Endodermal cell (in vitro differentiated cells): ENCODE measurements at regions not wholly inside any gene's neighbourhood (a gene's known extent, or its start where the extent isn't known, plus 50 kb on each side); places are given as distances from the start of the nearest gene placed in this dataset.

Experiments
- DNase-seq: peaks from one replicate; pipeline ENCODE4 v3.0.0-alpha.2; 2017
- H3K27ac ChIP-seq: 2 replicates; pipeline ENCODE4 v1.5.1; 2013; ENCODE audit warnings: mild to moderate bottlenecking, low read depth, low read length, moderate library complexity
- H3K27me3 ChIP-seq: 2 replicates; pipeline ENCODE4 v1.6.1; 2013; ENCODE audit warnings: mild to moderate bottlenecking, low read length, moderate library complexity; ENCODE audit not compliant: insufficient read depth, control insufficient read depth, poor library complexity, severe bottlenecking
- H3K36me3 ChIP-seq: 2 replicates; pipeline ENCODE4 v1.7.0; 2013; ENCODE audit warnings: mild to moderate bottlenecking, low read length, moderate library complexity; ENCODE audit not compliant: control insufficient read depth, insufficient read depth
- H3K4me1 ChIP-seq: one replicate; pipeline ENCODE4 v1.7.0; 2013; ENCODE audit warnings: low read length; ENCODE audit not compliant: control insufficient read depth, insufficient read depth
- H3K4me3 ChIP-seq: 2 replicates; pipeline ENCODE4 v1.5.1; 2013; ENCODE audit warnings: mild to moderate bottlenecking, low read length, moderate library complexity
- H3K9ac ChIP-seq: 2 replicates; pipeline ENCODE4 v1.6.1; 2013; ENCODE audit warnings: mild to moderate bottlenecking, low read length, moderate library complexity; ENCODE audit not compliant: poor library complexity, severe bottlenecking; ENCODE audit errors: extremely low read depth
- H3K9me3 ChIP-seq: 2 replicates; pipeline ENCODE4 v1.6.1; 2013; ENCODE audit warnings: mild to moderate bottlenecking, low read length, moderate library complexity; ENCODE audit not compliant: control insufficient read depth
- H3K27ac Mint-ChIP-seq: 2 replicates; pipeline ENCODE4 v1.8.0; 2020; ENCODE audit warnings: mixed read lengths
- H3K27me3 Mint-ChIP-seq: 2 replicates; pipeline ENCODE4 v1.8.0; 2021; ENCODE audit warnings: mild to moderate bottlenecking, mixed read lengths; ENCODE audit not compliant: insufficient read depth
- H3K36me3 Mint-ChIP-seq: 2 replicates; pipeline ENCODE4 v1.8.0; 2020; ENCODE audit warnings: low read depth, mixed read lengths
- H3K4me1 Mint-ChIP-seq: 2 replicates; pipeline ENCODE4 v1.8.0; 2020; ENCODE audit warnings: mixed read lengths
- H3K4me3 Mint-ChIP-seq: 2 replicates; pipeline ENCODE4 v1.8.0; 2020; ENCODE audit warnings: mild to moderate bottlenecking, moderate library complexity, mixed read lengths
- H3K9me3 Mint-ChIP-seq: 2 replicates; pipeline ENCODE4 v1.8.0; 2020; ENCODE audit warnings: mild to moderate bottlenecking, mixed read lengths
- CTCF ChIP-seq: fragments of 200-600 bp; sonication (generic); conservative IDR thresholded peaks from 2 replicates; pipeline ENCODE4 v1.5.0; 2021; ENCODE audit warnings: antibody characterized with exemption, mild to moderate bottlenecking
- WGBS, 2 experiments: methylation state at CpG; one replicate each; pipeline versions ENCODE4 v1.1.5 to v1.1.7; 2013; ENCODE audit warnings: missing lambda C conversion rate in 2 of 2, mixed read lengths in 1 of 2; ENCODE audit not compliant: insufficient coverage in 1 of 2, insufficient read length in 1 of 2; 5-methylcytosine and 5-hydroxymethylcytosine counted together

GRCh38 chr5:142215915-142216681 lies 107.5 kb downstream of the NDFIP1 start:
- Mint-ChIP-seq H3K9me3 (no peaks in the 10 kb centered on the region), H3K36me3 (no peaks in the 10 kb centered on the region), H3K27ac (no peak overlapping the region), H3K4me3 (no peak overlapping the region), H3K4me1 (peaks cover 19% of the 10 kb centered on the region), H3K27me3 (no peaks in the 10 kb centered on the region)
- WGBS, 2 experiments, result 90 to 100% methylated on average over 2 to 14 of the region's 14 CpGs
- no peak for DNase-seq
- Histone ChIP-seq H3K9ac (no peak overlapping the region), H3K36me3 (no peaks in the 10 kb centered on the region), H3K27me3 (no peaks in the 10 kb centered on the region), H3K27ac (no peak overlapping the region), H3K4me1 (no peaks in the 10 kb centered on the region), H3K4me3 (no peak overlapping the region), H3K9me3 (no peaks in the 10 kb centered on the region)
- no peak for TF ChIP-seq CTCF

GRCh38 chr5:142213077-142213476 lies 104.5 kb downstream of the NDFIP1 start:
- no peak overlapping the region for H3K9ac ChIP-seq
- WGBS, 2 experiments, result 92% methylated on average over 2 of the region's 2 CpGs; no CpG with 5 or more reads in 1 of the 2 experiments
- H3K4me1 ChIP-seq, result no peaks in the 10 kb centered on the region
- no peak overlapping the region for H3K4me3 ChIP-seq
- H3K36me3 Mint-ChIP-seq, result no peaks in the 10 kb centered on the region
- no peak overlapping the region for H3K4me3 Mint-ChIP-seq
- no peaks in the 10 kb centered on the region for H3K27me3 Mint-ChIP-seq
- H3K27ac ChIP-seq, result no peak overlapping the region
- H3K27me3 ChIP-seq, result no peaks in the 10 kb centered on the region
- DNase-seq, result no peak
- H3K36me3 ChIP-seq, result no peaks in the 10 kb centered on the region
- TF ChIP-seq CTCF, result no peak
- H3K9me3 ChIP-seq, result no peaks in the 10 kb centered on the region
- H3K27ac Mint-ChIP-seq, result no peak overlapping the region
- no peaks in the 10 kb centered on the region for H3K9me3 Mint-ChIP-seq
- H3K4me1 Mint-ChIP-seq, result peaks cover 18% of the 10 kb centered on the region

- no peak for TF ChIP-seq CTCF
- Mint-ChIP-seq H3K4me3 (no peak overlapping the region), H3K27me3 (no peaks in the 10 kb centered on the region), H3K9me3 (no peaks in the 10 kb centered on the region), H3K27ac (peak overlapping the region; percentile 26), H3K36me3 (no peaks in the 10 kb centered on the region), H3K4me1 (peaks cover 18% of the 10 kb centered on the region)
- Histone ChIP-seq H3K9ac (no peak overlapping the region), H3K27ac (no peak overlapping the region), H3K4me1 (no peaks in the 10 kb centered on the region), H3K4me3 (no peak overlapping the region), H3K27me3 (no peaks in the 10 kb centered on the region), H3K9me3 (no peaks in the 10 kb centered on the region), H3K36me3 (no peaks in the 10 kb centered on the region)
- WGBS, 2 experiments, result 99 to 100% methylated on average over 3 of the region's 3 CpGs
- no peak for DNase-seq
These were observed 103.3 kb downstream of the NDFIP1 start for GRCh38 chr5:142211918-142212317.
